22Rv1 (cell line): ENCODE measurements at regions not wholly inside any gene's neighbourhood (a gene's known extent, or its start where the extent isn't known, plus 50 kb on each side); places are given as distances from the start of the nearest gene placed in this dataset.

Experiments used
- H3K27ac ChIP-seq: fragments of 450-650 bp; 2 replicates; pipeline ENCODE4 v1.5.1; 2017
- CTCF ChIP-seq: fragments of 450-650 bp; IDR thresholded peaks from 2 replicates; pipeline ENCODE4 v1.5.1; 2017; ENCODE audit warnings: mild to moderate bottlenecking
- ZFX ChIP-seq: fragments of 450-650 bp; IDR thresholded peaks from 2 replicates; pipeline ENCODE4 v1.6.1; 2017; ENCODE audit warnings: antibody characterized with exemption, borderline replicate concordance

DNA sequence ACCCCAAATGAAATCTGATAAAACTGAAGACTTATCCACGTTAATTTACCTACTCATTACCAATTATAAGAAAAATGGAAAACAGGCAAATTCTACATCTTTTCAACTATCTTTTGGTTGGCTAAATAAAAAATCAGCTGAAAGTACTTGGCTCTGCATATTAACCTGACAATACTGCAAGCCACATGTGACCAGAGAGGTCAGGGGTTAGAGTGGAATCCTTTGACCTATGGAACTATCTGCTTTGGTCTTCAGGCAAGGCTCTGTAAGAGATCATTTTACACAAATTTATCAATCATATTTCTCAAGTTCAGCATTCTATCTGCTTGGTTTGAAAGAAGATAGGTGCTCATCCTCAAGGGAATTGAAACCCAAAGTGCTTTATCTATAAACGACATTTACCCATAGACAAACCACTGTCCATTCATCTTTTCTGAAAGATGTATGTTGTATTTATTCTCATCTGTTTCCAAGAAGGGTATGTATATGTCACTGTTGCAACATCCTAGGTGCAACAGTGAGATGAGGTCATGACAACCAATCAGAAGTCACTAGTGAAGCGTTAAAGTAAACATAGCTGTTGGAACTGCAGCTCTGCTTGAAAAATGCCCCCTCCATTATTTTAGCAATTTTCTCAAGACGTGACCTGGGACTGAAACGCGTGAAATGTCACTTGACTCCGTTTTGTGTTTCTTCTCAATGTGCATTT is 144.9 kb upstream of the POU5F2 start:
- H3K27ac ChIP-seq, result no peak overlapping the region
- TF ChIP-seq ZFX (no peak), CTCF (no peak)

DNA sequence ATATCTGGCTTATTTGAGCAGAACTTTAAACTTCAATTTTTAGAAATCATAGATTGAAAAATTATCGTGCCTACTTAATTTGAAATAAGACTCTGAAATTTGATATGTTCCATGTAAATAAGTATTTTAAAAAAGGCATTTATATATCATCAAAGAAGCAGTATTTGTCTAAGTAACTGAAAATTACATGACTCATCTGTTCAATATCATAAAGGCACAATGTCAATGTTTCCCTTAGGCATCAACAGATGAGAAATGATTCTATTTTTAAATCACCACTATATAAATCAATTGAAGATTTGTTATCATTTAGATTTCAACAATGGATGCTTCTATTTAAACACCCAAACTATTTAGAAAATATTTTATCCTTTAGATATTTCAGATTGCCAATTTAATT is 142.9 kb upstream of the POU5F2 start:
- no peak for TF ChIP-seq ZFX
- TF ChIP-seq CTCF, result no peak
- H3K27ac ChIP-seq, result no peak overlapping the region

- no peak overlapping the region for H3K27ac ChIP-seq
- TF ChIP-seq CTCF (no peak), ZFX (no peak)
Observed at GRCh38 chr5:93883459-93883858, 142.1 kb upstream of the POU5F2 start.

- TF ChIP-seq ZFX (no peak), CTCF (no peak)
- no peak overlapping the region for H3K27ac ChIP-seq
Observed at GRCh38 chr5:93875693-93876092, 134.3 kb upstream of the POU5F2 start.

DNA sequence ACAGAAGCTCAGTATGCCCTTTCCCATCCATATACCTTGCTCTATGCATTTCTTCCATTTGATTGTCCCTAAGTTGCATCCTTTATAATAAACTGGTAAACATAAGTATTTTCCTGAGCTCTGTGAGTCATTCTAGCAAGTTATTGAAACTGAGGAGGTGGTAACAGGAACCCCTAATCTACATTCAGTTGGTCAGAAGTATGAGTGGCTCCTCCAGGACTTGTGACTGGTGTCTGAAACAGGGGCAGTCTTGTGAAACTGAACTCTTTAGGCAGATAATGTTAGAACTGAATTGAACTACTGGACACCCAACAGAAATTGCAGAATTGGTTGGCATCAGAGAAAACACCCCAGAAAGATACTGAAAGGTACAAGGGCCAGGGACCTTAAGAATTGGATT is 133.1 kb upstream of the POU5F2 start:
- no peak overlapping the region for H3K27ac ChIP-seq
- TF ChIP-seq CTCF, result no peak
- no peak for TF ChIP-seq ZFX

- no peak for TF ChIP-seq ZFX
- TF ChIP-seq CTCF, result no peak
- no peak overlapping the region for H3K27ac ChIP-seq
Observed at GRCh38 chr5:93874080-93874479, 132.7 kb upstream of the POU5F2 start.

GRCh38 chr5:93873211-93873736 is 131.9 kb upstream of the POU5F2 start:
- H3K27ac ChIP-seq, result no peak overlapping the region
- TF ChIP-seq ZFX, result no peak
- TF ChIP-seq CTCF, result no peak
